CD14-positive monocyte (primary cell): ENCODE measurements at regions not wholly inside any gene's neighbourhood (a gene's known extent, or its start where the extent isn't known, plus 50 kb on each side); places are given as distances from the start of the nearest gene placed in this dataset.

Source experiments
- DNase-seq, 3 donors: peaks; one replicate each; pipeline ENCODE4 v3.0.0-alpha.2; 2011 to 2022
- H2AFZ ChIP-seq: 2 replicates; pipeline ENCODE4 v1.6.0; 2012; ENCODE audit warnings: mild to moderate bottlenecking, low read depth, low read length, inconsistent platforms; ENCODE audit not compliant: insufficient read depth, poor library complexity, severe bottlenecking
- H3K27ac ChIP-seq, 2 donors: 1 replicate in 1 of 2; 2 replicates in 1 of 2; pipeline ENCODE4 v1.5.1; 2012 to 2013; ENCODE audit warnings: low read length in 2 of 2, control low read depth in 1 of 2, inconsistent platforms in 1 of 2, low read depth in 1 of 2, mild to moderate bottlenecking in 1 of 2
- H3K27me3 ChIP-seq, 2 donors: one replicate each; pipeline versions ENCODE4 v1.6.0 to v1.6.1; 2011 to 2013; ENCODE audit warnings: low read length in 2 of 2; ENCODE audit not compliant: control insufficient read depth in 2 of 2, insufficient read depth in 2 of 2
- H3K36me3 ChIP-seq, 2 donors: replicated peaks in 1 of 2; 1 replicate in 1 of 2; 2 replicates in 1 of 2; pipeline versions ENCODE4 v1.5.1 to v1.6.1; 2012 to 2013; ENCODE audit warnings: low read length in 2 of 2, control low read depth in 1 of 2, inconsistent platforms in 1 of 2, mild to moderate bottlenecking in 1 of 2; ENCODE audit not compliant: insufficient read depth in 2 of 2, control insufficient read depth in 1 of 2
- H3K4me1 ChIP-seq, 2 donors: 1 replicate in 1 of 2; 2 replicates in 1 of 2; pipeline versions ENCODE4 v1.5.1 to v1.6.1; 2012 to 2013; ENCODE audit warnings: low read length in 2 of 2, control low read depth in 1 of 2, inconsistent platforms in 1 of 2, mild to moderate bottlenecking in 1 of 2, moderate library complexity in 1 of 2; ENCODE audit not compliant: insufficient read depth in 2 of 2, control insufficient read depth in 1 of 2
- H3K4me2 ChIP-seq: replicated peaks from 2 replicates; pipeline ENCODE3; 2012; ENCODE audit warnings: low read length, moderate library complexity, mild to moderate bottlenecking; ENCODE audit not compliant: poor library complexity, severe bottlenecking; ENCODE audit errors: extremely low read depth
- H3K4me3 ChIP-seq, 3 experiments: fragments of 200-600 bp in 1 of 3; sonication (generic) in 1 of 3; replicated peaks in 1 of 3; 1 replicate in 2 of 3; 2 replicates in 1 of 3; pipeline ENCODE4 v1.5.1; 2011 to 2013; ENCODE audit warnings: low read length in 3 of 3, mild to moderate bottlenecking in 3 of 3, control low read depth in 2 of 3, low read depth in 2 of 3, inconsistent platforms in 1 of 3, moderate library complexity in 1 of 3
- H3K79me2 ChIP-seq: 2 replicates; pipeline ENCODE4 v1.6.0; 2012; ENCODE audit warnings: mild to moderate bottlenecking, control low read depth, inconsistent platforms, low read length, moderate library complexity; ENCODE audit not compliant: insufficient read depth
- H3K9ac ChIP-seq: 2 replicates; pipeline ENCODE4 v1.6.0; 2017; ENCODE audit warnings: low read length, mild to moderate bottlenecking; ENCODE audit not compliant: insufficient read depth, poor library complexity, severe bottlenecking
- H3K9me3 ChIP-seq, 2 donors: replicated peaks in 1 of 2; 1 replicate in 1 of 2; 2 replicates in 1 of 2; pipeline versions ENCODE4 v1.5.1 to v1.6.1; 2012 to 2013; ENCODE audit warnings: low read length in 2 of 2, control low read depth in 1 of 2; ENCODE audit not compliant: control insufficient read depth in 1 of 2, insufficient read depth in 1 of 2
- H4K20me1 ChIP-seq: 2 replicates; pipeline ENCODE4 v1.6.0; 2012; ENCODE audit warnings: mild to moderate bottlenecking, low read length, control low read depth, moderate library complexity; ENCODE audit not compliant: insufficient read depth
- H3K27ac Mint-ChIP-seq, 7 donors: one replicate each; pipeline ENCODE4 v1.8.0; 2020; ENCODE audit warnings: mild to moderate bottlenecking in 7 of 7, mixed read lengths in 7 of 7, moderate library complexity in 6 of 7, inconsistent platforms in 2 of 7
- H3K27me3 Mint-ChIP-seq, 3 donors: one replicate each; pipeline ENCODE4 v1.8.0; 2021 to 2022; ENCODE audit warnings: low read depth in 3 of 3, mild to moderate bottlenecking in 3 of 3, mixed read lengths in 3 of 3, moderate library complexity in 3 of 3, inconsistent platforms in 1 of 3
- H3K36me3 Mint-ChIP-seq, 2 donors: one replicate each; pipeline ENCODE4 v1.8.0; 2020; ENCODE audit warnings: mixed read lengths in 2 of 2, inconsistent platforms in 1 of 2, mild to moderate bottlenecking in 1 of 2
- H3K4me1 Mint-ChIP-seq: one replicate; pipeline ENCODE4 v1.8.0; 2020; ENCODE audit warnings: mild to moderate bottlenecking, mixed read lengths
- H3K4me3 Mint-ChIP-seq, 2 donors: one replicate each; pipeline ENCODE4 v1.8.0; 2020; ENCODE audit warnings: mild to moderate bottlenecking in 2 of 2, mixed read lengths in 2 of 2, moderate library complexity in 1 of 2
- H3K9me3 Mint-ChIP-seq, 7 donors: one replicate each; pipeline ENCODE4 v1.8.0; 2020 to 2022; ENCODE audit warnings: mixed read lengths in 7 of 7, mild to moderate bottlenecking in 6 of 7, moderate library complexity in 6 of 7, inconsistent platforms in 2 of 7
- WGBS: methylation state at CpG from one replicate; pipeline ENCODE4 v1.1.5; 2013; ENCODE audit warnings: missing lambda C conversion rate; ENCODE audit not compliant: insufficient coverage; 5-methylcytosine and 5-hydroxymethylcytosine counted together
- intact Hi-C, 2 donors: fragments of 100-400 bp; cut with micrococcal nuclease; formaldehyde crosslinking; loops; one replicate each; pipeline versions ENCODE4 v1.15.0 to v1.15.1; 2023
- TF ChIP-seq, protein P1 (sequence below): fragments of 200-600 bp; IDR thresholded peaks from one replicate; pipeline ENCODE4 v1.8.0; 2022; ENCODE audit warnings: antibody characterized with exemption, mild to moderate bottlenecking

DNA sequence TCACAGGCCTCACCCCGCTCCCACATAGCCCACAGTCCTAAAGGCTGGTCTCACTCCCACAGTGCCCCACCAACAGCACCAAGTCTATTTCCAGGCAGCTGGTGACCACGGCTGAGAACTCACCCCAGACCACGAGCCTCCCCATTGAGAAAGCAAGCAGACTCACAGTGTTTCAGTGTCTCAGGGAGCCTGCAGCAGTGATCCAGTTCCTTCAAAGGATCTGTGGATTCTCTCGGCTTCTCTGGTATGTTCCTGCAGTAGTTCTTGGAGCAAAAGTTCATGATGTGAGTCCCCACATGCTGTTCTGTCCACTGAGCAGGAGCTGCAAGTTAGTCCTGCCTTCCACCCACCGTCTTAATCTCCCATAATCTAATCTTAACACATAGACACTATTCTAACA lies 185.3 kb upstream of the CDH6 start:
- Histone ChIP-seq H4K20me1 (no peaks in the 10 kb centered on the region), H3K27ac (no peak overlapping the region), H3K27me3 (no peaks in the 10 kb centered on the region), H3K9me3 (peaks cover 7 to 12% of the 10 kb centered on the region in 2 donors), H3K9ac (no peak overlapping the region), H3K4me3 (no peak overlapping the region), H3K79me2 (no peaks in the 10 kb centered on the region), H3K36me3 (no peaks in the 10 kb centered on the region), H3K4me1 (no peaks in the 10 kb centered on the region), H2AFZ (no peak overlapping the region), H3K4me2 (no peak overlapping the region)
- no peaks in the 10 kb centered on the region for H3K4me1 Mint-ChIP-seq
- no peaks in the 10 kb centered on the region for H3K27me3 Mint-ChIP-seq
- TF ChIP-seq, protein P1, sequence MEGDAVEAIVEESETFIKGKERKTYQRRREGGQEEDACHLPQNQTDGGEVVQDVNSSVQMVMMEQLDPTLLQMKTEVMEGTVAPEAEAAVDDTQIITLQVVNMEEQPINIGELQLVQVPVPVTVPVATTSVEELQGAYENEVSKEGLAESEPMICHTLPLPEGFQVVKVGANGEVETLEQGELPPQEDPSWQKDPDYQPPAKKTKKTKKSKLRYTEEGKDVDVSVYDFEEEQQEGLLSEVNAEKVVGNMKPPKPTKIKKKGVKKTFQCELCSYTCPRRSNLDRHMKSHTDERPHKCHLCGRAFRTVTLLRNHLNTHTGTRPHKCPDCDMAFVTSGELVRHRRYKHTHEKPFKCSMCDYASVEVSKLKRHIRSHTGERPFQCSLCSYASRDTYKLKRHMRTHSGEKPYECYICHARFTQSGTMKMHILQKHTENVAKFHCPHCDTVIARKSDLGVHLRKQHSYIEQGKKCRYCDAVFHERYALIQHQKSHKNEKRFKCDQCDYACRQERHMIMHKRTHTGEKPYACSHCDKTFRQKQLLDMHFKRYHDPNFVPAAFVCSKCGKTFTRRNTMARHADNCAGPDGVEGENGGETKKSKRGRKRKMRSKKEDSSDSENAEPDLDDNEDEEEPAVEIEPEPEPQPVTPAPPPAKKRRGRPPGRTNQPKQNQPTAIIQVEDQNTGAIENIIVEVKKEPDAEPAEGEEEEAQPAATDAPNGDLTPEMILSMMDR, result no peak
- no peaks in the 10 kb centered on the region for H3K36me3 Mint-ChIP-seq
- peaks cover 4 to 15% (median 7%) of the 10 kb centered on the region in 7 donors for H3K9me3 Mint-ChIP-seq
- H3K27ac Mint-ChIP-seq, result no peak overlapping the region
- intact Hi-C loops, result no loop called here
- DNase-seq, result no peak
- H3K4me3 Mint-ChIP-seq, result no peak overlapping the region
- WGBS, result 80% methylated on average over 4 of the region's 5 CpGs

DNA sequence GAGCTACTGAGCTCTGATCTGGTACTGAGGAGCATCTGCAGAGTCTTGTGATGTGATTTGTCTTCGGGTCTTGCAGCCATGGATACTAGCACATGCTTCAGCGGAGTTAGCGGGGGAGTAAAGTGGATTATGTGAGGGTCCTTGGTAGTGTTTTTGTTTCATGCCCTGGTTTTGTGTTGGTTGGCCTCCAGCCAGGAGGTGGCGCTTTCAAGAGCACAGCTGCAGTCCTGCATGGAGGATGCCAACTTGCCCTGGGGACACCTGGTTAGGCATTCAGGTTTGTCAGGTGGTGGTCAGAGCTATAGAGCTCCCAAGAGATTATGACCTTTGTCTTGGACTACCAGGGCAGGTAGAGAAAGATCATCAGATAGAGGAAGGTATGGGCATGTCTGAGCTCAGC lies 185.8 kb upstream of the CDH6 start:
- Mint-ChIP-seq H3K4me1 (no peaks in the 10 kb centered on the region), H3K9me3 (peaks cover 4 to 15% (median 7%) of the 10 kb centered on the region in 7 donors), H3K4me3 (no peak overlapping the region), H3K27me3 (no peaks in the 10 kb centered on the region), H3K36me3 (no peaks in the 10 kb centered on the region), H3K27ac (no peak overlapping the region)
- Histone ChIP-seq H3K9me3 (peaks cover 7 to 12% of the 10 kb centered on the region in 2 donors), H3K79me2 (no peaks in the 10 kb centered on the region), H3K9ac (no peak overlapping the region), H2AFZ (no peak overlapping the region), H3K27me3 (no peaks in the 10 kb centered on the region), H3K27ac (no peak overlapping the region), H4K20me1 (no peaks in the 10 kb centered on the region), H3K4me3 (no peak overlapping the region), H3K36me3 (no peaks in the 10 kb centered on the region), H3K4me1 (no peaks in the 10 kb centered on the region), H3K4me2 (no peak overlapping the region)
- 89% methylated on average over 4 of the region's 4 CpGs for WGBS
- TF ChIP-seq, protein P1, result no peak
- no peak for DNase-seq
- intact Hi-C loops, result no loop called here
